Putamen (tissue), 1 donor: ENCODE measurements at regions not wholly inside any gene's neighbourhood (a gene's known extent, or its start where the extent isn't known, plus 50 kb on each side); places are given as distances from the start of the nearest gene placed in this dataset.
"Not testable (repeated sequence)": the region's sequence is repeated elsewhere in the genome, so short reads cannot be mapped to it uniquely, and the experiment has no call there.

Experiments used
- DNase-seq: peaks from one replicate; pipeline ENCODE4 v3.0.0-alpha.2; 2016; ENCODE audit warnings: low spot score

DNA sequence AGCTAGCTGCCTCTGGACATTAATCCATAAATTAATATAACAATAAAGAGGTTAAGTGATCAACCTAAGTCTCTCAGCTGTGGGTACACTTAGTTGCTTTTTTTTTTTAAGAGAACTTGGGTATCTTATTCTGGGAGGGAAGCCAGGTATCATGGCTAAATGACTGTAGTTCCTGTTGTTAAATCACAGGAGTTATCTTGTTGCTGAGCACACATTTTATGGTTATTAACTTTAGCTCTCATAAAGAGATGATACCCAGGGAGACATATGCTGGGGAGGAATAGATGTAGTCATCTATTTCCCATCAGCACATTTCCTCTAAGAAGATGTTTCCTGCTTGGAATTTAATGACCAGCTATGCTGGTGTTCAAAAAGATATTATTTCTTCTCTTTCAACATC is 227.8 kb downstream of the PTGER3 start:
- no peak for DNase-seq

DNA sequence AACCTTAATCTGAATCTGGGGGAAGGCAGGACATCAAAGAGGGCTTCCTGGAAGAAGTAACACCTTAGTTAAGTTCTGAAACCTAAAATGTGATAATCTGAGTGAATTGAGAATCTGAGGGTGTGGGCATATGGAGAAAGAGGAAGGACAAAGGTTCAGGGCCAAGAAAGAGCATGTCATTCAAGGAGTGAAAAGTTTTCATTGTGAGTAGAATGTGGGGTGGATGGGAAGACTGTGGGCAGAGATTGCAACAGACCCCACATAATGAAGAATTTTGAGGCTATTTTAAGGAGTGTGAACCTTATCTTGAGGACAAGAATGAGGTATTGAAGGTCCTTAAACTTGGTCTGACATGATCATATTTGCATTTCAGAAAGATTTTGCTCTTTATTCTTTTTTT is 227.2 kb downstream of the PTGER3 start:
- no peak for DNase-seq

DNA sequence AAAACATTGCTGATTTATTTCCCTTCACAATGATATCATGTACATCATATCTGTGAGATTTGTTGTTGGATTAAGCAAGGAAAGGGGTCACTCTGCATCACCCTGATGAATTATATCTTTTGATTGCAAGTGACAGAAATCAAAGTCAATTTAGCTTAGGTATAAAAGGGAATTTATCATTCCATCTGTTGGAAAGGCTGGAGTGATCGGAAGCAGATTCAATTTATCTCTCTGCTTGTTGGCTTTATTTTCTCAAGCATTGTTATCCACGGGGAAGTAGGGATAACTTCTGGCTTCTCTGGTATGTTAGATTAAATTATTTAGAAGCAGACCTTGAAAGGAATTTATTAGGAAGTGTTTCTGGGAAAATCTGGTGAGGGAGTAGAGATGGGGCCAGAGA is 226.6 kb downstream of the PTGER3 start:
- DNase-seq: no peak

DNA sequence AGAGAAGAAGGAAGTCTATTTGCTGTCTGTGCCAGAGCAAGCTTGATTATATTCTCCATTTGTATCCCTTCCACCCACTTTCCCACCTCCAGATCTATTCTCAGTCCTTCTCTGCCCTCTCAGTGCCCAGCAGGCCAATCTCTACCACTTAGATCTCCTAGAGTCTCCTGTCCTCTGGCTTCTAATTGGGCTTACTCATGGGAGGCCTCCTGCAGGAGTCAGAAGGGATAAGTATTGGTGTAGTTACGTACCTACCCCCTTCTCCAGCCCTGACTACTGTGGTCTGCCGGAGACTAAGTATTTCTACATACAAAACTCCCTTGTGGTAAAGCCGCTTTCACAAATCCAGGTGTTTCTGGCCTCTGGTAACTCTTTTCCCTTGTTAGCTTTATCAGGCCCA is 221.2 kb downstream of the PTGER3 start:
- DNase-seq: no peak

DNA sequence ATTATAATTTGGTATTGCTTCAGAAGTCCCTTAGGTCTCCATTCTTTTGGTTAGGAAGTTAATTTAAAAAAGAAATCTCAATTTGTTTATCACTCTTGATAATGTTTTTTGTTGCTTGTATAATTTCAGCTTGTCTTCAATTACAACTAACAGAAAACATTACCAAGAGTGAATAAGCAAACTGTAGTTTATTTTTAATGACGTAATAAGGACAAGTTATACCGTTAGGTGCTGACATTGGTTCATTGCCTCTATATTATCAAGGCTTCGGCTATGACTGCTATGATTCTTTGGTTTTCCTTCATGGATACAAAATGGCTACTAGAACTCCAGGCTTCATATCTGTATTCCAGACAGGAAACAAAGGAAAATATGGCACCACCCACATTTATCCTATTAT is 220.6 kb downstream of the PTGER3 start:
- no peak for DNase-seq

DNA sequence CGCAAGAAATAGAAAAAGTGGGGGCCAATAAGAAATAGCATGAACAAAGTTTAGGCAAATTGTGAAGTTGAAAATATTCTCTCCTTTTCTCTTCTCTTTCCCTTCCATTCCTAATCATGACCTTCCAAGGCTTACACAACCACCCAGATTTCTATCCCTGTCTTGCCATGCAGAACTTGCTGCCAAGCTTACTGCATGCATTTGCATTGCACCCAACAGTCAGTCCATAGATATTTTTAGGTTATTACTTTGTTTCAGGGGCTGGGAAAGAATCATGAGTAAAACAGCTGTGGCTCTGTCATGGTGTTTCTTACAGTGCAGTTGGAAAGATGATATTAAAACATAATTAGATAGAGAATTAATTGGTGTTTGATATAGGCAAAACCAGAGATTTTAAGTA is 219.4 kb downstream of the PTGER3 start:
- no peak for DNase-seq

DNA sequence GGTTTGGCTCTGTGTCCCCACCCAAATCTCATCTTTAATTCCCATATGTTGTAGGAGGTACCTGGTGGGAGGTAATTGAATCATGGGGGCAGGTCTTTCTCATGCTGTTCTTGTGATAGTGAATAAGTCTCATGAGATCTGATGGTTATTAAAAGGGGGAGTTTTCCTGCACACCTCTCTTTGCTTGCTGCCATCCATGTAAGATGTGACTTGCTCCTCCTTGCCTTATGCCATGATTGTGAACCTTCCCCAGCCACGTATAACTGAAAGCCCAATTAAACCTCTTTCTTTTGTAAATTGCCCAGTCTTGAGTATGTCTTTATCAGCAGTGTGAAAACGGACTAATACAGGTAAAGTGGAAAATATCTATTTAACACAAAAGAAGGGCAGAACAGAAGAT is 213.3 kb downstream of the PTGER3 start:
- DNase-seq: not testable (repeated sequence)

DNA sequence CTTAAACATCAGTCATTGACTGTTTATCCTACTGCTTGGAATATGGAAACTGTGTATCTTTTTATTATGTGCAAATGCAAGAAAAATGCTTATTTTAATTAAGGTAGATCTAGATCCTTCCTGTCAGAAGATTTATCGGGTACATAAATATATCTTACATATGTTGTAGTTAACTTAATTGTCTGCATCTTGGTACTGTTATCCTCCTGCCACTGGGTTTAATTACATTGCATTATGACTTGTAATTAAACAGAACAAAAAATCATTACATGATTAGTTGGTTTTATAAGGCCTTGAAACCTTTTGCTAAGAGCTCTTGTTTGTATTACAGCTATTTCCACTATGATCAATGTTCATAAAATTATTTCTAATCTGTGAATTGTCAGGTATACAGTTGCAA is 211.2 kb downstream of the PTGER3 start:
- no peak for DNase-seq

DNA sequence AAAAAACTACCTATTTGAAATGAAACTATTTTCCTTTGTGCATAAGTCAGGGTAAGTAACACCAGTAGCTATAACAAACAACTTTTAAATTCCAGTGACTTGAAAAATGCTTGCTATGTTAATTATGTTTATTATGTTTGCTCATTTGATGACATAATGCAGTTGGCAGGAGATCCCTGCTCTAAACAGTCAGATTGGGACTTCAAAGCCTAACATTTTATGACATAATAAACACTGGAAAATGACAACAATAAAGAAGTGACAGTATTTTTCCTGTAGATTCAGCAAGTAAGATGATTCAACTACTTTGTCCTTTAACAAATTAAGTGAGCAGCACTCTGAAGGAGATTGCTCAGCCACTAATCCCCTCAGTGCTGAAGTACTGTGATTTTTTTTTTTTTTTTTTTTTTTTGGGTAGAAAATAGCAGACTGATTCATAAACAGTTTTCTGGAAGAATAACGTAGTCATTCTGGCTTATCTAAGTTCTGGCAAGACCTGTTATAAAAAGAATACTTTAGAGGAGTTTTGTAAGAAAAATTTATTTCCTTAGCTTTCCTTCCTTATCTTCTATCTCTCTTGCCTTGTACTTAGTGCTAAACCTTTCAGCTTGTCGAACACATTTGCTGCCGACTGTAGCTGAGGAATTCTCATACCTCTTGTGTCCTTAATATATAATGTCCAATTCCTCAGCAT is 207.2 kb downstream of the PTGER3 start:
- DNase-seq: no peak

DNA sequence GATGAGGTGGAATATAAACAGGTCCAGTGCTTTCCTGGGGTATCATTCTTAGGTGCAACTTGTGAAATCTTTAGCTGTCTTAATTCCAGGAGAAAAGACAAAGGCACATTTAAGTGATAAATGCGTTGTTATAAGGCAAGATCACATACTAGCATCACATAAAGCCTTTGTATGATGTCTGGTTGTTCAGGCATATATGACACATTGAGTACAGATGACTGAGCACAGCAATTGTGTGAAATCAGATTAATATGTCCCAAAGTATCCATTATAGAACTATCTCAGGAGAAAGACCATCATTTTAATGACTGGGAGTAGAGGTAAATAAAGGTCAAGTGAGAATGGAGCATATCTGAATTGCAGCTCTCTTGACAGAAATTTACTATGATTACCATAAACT is 205.1 kb downstream of the PTGER3 start:
- no peak for DNase-seq

DNA sequence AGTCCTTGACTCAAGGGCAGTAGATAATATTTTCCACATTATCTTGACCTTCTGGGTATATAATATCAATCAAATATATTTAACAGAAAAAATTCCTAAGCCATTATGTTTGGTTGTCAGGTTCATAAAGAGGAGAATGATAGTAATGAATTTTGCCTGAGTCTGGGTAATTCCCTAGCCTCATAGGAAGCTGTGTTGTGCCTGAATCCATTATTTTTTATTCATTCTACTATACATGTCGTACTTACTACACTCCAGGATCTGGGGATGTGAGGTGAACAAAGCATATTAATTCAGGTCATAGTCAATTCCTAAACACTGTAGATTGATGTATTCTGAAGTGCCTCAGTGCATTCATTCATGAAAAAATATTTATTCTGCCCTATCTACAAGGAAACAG is 204.2 kb downstream of the PTGER3 start:
- DNase-seq: no peak

DNA sequence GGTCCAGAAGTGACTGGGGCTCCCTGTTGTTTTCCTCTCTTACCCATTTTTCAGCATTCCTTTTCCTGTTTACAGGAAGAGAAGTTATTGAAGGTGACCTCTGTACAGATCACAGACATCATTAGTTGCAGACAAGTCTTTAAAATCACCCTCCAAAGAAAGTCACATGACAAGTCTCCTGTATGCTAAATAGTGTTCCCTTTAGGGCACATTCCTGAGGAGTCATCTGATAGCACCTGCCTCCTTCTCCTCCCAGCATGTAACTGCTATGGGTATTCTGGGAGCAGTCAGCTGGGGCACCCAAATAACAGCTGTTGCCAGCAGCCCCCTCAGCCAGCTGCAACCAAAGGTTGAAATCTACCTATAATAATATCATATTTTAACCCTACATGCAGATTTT is 200.6 kb downstream of the PTGER3 start:
- no peak for DNase-seq

DNA sequence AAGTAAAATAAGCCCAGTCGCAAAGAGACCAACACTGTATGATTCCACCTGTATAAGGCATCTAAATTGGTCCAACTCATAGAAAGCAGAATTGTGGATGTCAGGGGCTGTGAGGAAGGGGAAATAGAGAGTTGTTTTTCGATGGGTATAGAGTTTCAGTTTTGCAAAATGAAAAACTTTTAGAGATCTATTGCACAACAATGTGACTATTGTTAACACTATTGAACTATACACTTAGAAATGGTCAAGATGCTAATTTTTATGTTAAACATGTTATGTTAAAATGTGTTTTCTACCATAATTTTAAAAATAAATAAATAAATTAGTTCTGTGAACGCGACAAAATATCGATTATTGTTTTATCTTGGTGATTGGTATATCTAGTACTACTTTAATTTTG is 192.4 kb downstream of the PTGER3 start:
- no peak for DNase-seq

DNA sequence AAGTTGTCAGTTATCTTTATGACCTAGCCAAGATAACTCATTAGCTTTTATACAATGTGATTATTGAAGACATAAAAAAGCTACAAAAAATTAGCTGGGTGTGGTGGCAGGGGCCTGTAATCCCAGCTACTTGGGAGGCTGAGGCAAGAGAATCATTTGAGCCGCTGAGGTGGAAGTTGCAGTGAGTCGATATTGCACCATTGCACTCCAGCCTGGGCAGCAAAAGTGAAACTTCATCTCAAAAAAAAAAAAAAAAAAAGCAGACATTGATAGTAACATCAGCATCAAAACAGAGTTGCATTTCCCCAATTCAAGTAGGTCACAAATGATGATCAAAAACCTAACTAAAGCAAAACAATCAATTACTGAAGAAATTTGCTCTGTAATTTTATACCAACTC is 191.4 kb downstream of the PTGER3 start:
- DNase-seq: no peak

DNA sequence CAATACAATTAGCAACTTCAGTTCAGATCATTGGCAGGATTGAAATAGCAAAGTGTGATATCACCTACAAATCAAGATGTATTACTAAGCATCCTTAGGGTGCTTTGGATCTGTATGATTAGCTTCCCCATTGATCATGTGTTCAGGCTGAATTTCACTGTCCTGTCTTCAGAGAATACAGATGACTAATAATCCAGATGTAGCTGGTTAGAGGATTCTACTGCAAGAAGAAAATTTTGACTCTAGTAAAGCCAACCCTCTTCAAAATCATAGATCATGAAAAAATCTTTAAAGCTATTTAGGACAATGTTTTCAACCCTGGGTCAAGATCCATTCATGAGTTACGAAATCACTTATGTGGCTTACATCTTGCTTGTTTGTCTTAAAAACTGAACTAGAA is 184.4 kb downstream of the PTGER3 start:
- DNase-seq: no peak

DNA sequence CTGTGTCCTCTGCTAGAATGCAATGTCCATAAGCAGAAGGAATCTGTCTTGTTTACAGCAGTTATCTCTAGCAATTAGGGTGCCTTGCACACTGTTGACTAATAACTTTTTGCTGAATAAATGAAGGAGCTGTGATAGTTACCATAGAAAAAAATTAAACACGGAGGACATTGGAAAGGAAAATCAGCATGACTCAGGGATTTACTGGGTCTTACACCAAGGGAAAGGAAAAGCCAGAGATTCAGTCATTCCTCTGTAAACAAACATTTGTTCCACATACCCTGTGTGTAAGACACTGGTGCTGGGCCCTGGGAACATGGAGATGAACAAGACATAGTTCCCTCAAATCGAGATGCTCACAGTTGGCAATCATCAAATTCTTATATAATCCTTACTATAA is 183.3 kb downstream of the PTGER3 start:
- no peak for DNase-seq

DNA sequence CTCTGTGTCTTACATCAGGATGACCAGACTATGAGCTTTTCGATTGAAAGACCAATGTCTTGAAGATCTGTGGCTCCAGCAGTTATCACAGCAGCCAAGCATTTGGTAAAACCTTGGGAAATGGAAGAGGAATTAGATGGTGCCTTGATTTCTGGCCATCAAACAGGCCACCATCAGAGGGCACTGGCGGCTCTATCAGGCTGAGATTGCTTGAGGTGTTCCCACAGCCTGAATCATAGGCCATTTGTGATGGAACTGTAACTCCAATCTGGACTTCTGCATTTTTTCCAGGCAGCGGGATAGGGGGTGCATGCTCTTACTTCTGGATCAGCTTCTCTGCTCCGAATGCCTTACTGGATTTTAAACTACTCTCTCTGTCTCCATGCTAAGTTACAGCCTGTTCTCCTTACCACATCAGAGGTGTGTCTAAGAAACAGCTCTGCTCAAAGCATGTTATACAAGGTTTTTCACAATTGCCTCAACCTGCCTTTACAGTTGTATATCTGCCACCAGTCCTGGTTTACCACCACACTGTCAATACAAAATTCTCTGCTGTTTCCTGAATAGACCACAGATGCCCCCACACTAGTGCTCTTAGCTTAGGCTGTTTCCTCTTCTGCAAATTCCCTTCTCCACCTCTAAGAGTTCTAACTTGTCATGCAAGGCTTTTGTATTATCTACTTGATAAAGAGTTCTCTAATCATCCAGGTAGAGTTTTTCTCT is 180.9 kb downstream of the PTGER3 start:
- no peak for DNase-seq

DNA sequence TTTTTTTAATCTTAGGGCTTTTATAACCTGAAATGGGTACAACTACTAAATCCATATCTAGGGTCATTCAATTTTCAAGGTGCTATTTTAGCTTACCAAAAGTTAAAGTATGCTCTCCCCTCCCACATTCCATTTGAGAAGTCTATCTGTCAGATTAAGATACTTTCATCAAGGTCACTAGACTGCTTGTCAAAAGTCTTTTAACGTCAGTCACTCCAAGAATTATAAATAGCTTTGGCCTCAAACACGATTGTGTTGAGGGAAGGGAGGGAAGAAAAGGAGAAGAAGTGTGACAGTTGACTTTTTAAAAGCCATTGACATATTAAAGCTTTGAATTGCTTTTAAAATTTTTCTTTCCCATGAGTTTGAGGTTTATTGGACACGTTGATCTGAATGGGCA is 175.8 kb downstream of the PTGER3 start:
- no peak for DNase-seq

DNA sequence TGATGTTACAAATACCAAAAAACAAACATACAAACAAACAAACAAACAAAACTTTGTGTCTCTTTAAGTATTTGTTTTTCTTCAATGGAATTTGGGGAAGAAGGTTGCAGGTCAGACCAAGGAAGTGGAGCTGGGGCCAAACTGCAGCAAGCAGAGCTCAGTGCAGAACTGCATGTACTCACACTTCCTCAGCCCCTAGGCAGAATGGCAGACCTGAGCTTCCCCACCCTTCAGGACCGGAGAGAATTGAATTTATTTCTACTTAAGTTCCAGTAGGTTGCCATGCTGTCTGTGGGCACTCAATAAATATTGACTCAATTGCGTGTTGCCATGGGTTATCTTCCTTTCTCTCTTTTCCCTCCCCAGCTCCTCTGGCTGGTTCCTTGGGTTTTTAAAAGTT is 173.6 kb downstream of the PTGER3 start:
- DNase-seq: no peak

DNA sequence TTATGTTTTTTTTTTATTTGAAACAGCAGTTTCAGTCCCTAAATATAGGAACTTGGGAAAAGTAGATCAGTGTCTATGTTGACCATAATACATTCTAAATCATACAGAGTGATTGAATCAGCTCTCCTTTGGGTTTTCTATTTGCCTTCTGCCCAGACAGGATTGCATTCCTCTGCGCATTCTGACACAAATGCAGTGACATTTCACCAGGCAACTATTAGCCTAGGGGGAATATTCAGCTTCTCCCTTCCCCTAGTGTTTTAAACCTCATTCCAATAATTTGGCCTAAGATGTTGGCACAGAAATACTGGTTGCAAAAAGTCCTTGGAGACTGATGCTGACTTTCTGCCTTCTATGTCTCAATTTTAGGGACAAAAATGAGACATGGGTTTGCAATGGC is 172.8 kb downstream of the PTGER3 start:
- no peak for DNase-seq

DNA sequence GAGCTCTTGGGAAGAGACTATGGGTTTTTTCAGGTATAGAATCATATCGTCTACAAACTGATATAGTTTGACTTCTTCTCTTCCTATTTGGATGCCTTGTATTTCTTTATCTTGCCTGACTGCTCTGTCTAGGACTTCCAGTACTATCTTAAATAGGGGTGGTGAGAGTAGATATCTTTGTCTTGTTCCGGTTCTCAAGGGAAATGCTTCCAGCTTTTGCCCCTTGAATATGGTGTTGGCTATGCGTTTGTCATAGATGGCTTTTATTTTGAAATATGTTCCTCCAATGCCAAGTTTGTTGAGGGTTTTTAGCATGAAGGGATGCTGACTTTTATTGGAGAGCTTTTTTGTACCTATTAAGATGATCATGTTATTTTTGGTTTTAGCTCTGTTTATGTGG is 170.3 kb downstream of the PTGER3 start:
- no peak for DNase-seq

DNA sequence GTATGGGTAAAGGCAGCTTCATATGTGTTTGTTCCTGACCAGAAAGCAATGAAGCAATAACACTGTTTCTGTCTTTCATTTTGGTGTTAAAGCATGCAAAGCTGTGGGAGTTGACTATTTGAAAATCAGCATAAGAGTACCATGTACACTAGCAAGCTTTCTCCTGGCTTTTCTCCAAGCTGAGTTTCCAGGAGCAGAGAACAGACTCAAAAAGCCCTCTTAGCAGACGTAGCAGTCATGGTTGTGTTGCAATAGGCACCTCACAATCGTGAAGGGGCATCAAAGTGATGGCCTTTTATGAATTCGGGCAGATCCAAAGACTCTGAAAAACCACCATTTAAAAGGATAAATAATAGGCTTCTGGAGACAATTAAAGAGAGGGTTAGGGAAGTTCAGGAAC is 159.7 kb downstream of the PTGER3 start:
- DNase-seq: no peak

DNA sequence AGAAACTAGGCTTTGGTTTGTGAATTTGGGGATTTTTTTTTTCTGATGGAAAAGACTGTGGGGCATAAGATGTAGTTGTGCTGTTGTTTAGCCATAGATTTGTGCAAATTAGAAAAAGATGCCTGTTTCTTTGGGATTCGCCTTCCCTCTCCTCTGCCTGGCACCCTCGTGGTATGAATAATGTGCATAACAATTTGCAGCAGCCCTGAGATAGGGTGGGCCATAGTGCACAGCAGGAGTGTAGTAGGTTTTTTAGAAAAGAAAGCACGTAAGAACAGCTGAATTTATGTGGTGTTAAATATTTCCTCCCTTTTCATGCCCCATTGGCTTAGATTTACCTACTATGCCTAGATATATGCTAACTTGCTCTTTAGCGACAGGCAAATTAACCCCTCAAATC is 158.9 kb downstream of the PTGER3 start:
- no peak for DNase-seq

DNA sequence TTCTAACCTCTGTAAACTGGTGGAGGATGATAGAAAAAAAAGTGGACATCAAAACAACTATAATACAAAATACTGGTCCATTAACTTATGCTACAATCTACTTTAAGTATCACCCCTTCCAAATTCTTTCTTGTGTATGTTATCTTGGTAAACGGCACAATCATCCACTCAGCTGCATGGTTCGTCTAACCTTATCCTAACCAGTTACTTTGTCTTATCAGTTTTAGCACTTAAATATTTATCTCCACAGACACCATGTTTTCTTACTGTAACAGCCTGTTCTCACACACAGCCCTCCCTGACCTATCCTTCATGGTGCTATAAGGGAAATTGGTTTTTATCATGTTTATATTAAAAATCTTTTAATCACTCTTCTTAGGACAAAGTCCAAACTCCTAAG is 157.2 kb downstream of the PTGER3 start:
- no peak for DNase-seq
